OCI-LY3 (cell line): ENCODE measurements at regions not wholly inside any gene's neighbourhood (a gene's known extent, or its start where the extent isn't known, plus 50 kb on each side); places are given as distances from the start of the nearest gene placed in this dataset.

ENCODE experiments used
- H2AFZ ChIP-seq: fragments of 200-600, 300-600 bp; shearing (Covaris generic); 2 replicates; pipeline ENCODE4 v1.6.0; 2014; ENCODE audit warnings: antibody characterized with exemption, low read depth, low read length
- H3K27ac ChIP-seq: fragments of 200-600, 300-600 bp; sonication (generic); 2 replicates; pipeline ENCODE4 v1.5.1; 2014; ENCODE audit warnings: mild to moderate bottlenecking, low read length, moderate library complexity, mixed read lengths
- H3K27me3 ChIP-seq: fragments of 200-600, 300-600 bp; sonication (generic); 2 replicates; pipeline ENCODE4 v1.6.1; 2014; ENCODE audit warnings: low read depth, low read length, mixed read lengths
- H3K36me3 ChIP-seq: fragments of 200-600, 300-600 bp; sonication (generic); replicated peaks from 2 replicates; pipeline ENCODE3; 2014; ENCODE audit warnings: low read depth, low read length, mixed read lengths
- H3K4me1 ChIP-seq: fragments of 300-600, 200-600 bp; sonication (generic); 2 replicates; pipeline ENCODE4 v1.6.1; 2014; ENCODE audit warnings: low read length, mixed read lengths
- H3K4me2 ChIP-seq: fragments of 200-600, 300-600 bp; sonication (generic); 2 replicates; pipeline ENCODE4 v1.6.1; 2014; ENCODE audit warnings: low read length, mixed read lengths
- H3K4me3 ChIP-seq: fragments of 300-600, 200-600 bp; sonication (generic); 2 replicates; pipeline ENCODE4 v1.5.1; 2014; ENCODE audit warnings: antibody characterized with exemption, mild to moderate bottlenecking, low read length, moderate library complexity
- H3K79me2 ChIP-seq: fragments of 300-600, 200-600 bp; shearing (Covaris generic); 2 replicates; pipeline ENCODE4 v1.6.1; 2014; ENCODE audit warnings: mild to moderate bottlenecking, low read length, mixed read lengths
- H3K9ac ChIP-seq: fragments of 300-600, 200-600 bp; shearing (Covaris generic); 2 replicates; pipeline ENCODE4 v1.6.0; 2014; ENCODE audit warnings: mild to moderate bottlenecking, low read length, moderate library complexity
- H3K9me3 ChIP-seq: fragments of 200-600, 300-600 bp; shearing (Covaris generic); 2 replicates; pipeline ENCODE4 v1.6.1; 2014; ENCODE audit warnings: low read length, mixed read lengths; ENCODE audit not compliant: insufficient read depth
- H4K20me1 ChIP-seq: fragments of 200-600, 300-600 bp; sonication (generic); 2 replicates; pipeline ENCODE4 v1.6.1; 2016; ENCODE audit warnings: low read length, mixed read lengths; ENCODE audit not compliant: insufficient read depth
- CTCF ChIP-seq: fragments of 200-600, 300-600 bp; sonication (generic); IDR thresholded peaks from 2 replicates; pipeline ENCODE4 v1.5.1; 2014; ENCODE audit warnings: antibody characterized with exemption, low read length, low read depth
- EZH2phosphoT487 ChIP-seq: fragments of 200-600 bp; shearing (Covaris generic); IDR thresholded peaks from 2 replicates; pipeline ENCODE4 v1.6.1; 2018; ENCODE audit warnings: antibody characterized with exemption, mixed run types, low read depth

GRCh38 chr12:76611533-76611932 lies 52.0 kb upstream of the OSBPL8 start:
- Histone ChIP-seq H3K4me3 (no peak overlapping the region), H3K79me2 (no peaks in the 10 kb centered on the region), H3K4me2 (no peak overlapping the region), H3K27me3 (no peaks in the 10 kb centered on the region), H3K9me3 (no peaks in the 10 kb centered on the region), H2AFZ (no peak overlapping the region), H3K36me3 (no peaks in the 10 kb centered on the region), H3K27ac (no peak overlapping the region), H3K9ac (no peak overlapping the region), H3K4me1 (no peaks in the 10 kb centered on the region), H4K20me1 (no peaks in the 10 kb centered on the region)
- TF ChIP-seq EZH2phosphoT487 = no peak
- no peak for TF ChIP-seq CTCF

- no peaks in the 10 kb centered on the region for H4K20me1 ChIP-seq
- TF ChIP-seq EZH2phosphoT487 (no peak), CTCF (no peak)
- no peaks in the 10 kb centered on the region for H3K36me3 ChIP-seq
- H3K79me2 ChIP-seq = no peaks in the 10 kb centered on the region
- no peaks in the 10 kb centered on the region for H3K9me3 ChIP-seq
- no peak overlapping the region for H3K27ac ChIP-seq
- H3K4me3 ChIP-seq = no peak overlapping the region
- peaks cover 14% of the 10 kb centered on the region for H3K4me1 ChIP-seq
- H3K4me2 ChIP-seq = no peak overlapping the region
- H3K9ac ChIP-seq = no peak overlapping the region
- no peaks in the 10 kb centered on the region for H3K27me3 ChIP-seq
- no peak overlapping the region for H2AFZ ChIP-seq
These were observed 54.8 kb upstream of the OSBPL8 start for GRCh38 chr12:76614364-76614763.

GRCh38 chr12:76618031-76618430 lies 58.5 kb upstream of the OSBPL8 start:
- no peak overlapping the region for H3K27ac ChIP-seq
- H3K79me2 ChIP-seq = no peaks in the 10 kb centered on the region
- no peaks in the 10 kb centered on the region for H4K20me1 ChIP-seq
- peak overlapping the region; percentile 42 for H3K4me2 ChIP-seq
- H3K9me3 ChIP-seq = no peaks in the 10 kb centered on the region
- peaks cover 23% of the 10 kb centered on the region for H3K4me1 ChIP-seq
- no peak overlapping the region for H2AFZ ChIP-seq
- no peak for TF ChIP-seq CTCF
- H3K4me3 ChIP-seq = peak overlapping the region; percentile 7; the same call in 1 of the 2 replicates
- no peaks in the 10 kb centered on the region for H3K36me3 ChIP-seq
- H3K27me3 ChIP-seq = no peaks in the 10 kb centered on the region
- H3K9ac ChIP-seq = no peak overlapping the region

- Histone ChIP-seq H3K4me3 (no peak overlapping the region), H3K4me1 (peaks cover 32% of the 10 kb centered on the region), H3K27ac (no peak overlapping the region), H3K27me3 (no peaks in the 10 kb centered on the region), H4K20me1 (no peaks in the 10 kb centered on the region), H2AFZ (no peak overlapping the region), H3K9ac (no peak overlapping the region), H3K4me2 (peak overlapping the region; percentile 16), H3K9me3 (no peaks in the 10 kb centered on the region), H3K79me2 (no peaks in the 10 kb centered on the region), H3K36me3 (no peaks in the 10 kb centered on the region)
- TF ChIP-seq CTCF = peak; percentile 92
- TF ChIP-seq EZH2phosphoT487 = no peak
These were observed 62.0 kb upstream of the OSBPL8 start for GRCh38 chr12:76621582-76622024.
